OCI-LY3 (cell line): ENCODE measurements at regions not wholly inside any gene's neighbourhood (a gene's known extent, or its start where the extent isn't known, plus 50 kb on each side); places are given as distances from the start of the nearest gene placed in this dataset.

Experiments used
- H2AFZ ChIP-seq: fragments of 200-600, 300-600 bp; shearing (Covaris generic); 2 replicates; pipeline ENCODE4 v1.6.0; 2014; ENCODE audit warnings: antibody characterized with exemption, low read depth, low read length
- H3K27ac ChIP-seq: fragments of 200-600, 300-600 bp; sonication (generic); 2 replicates; pipeline ENCODE4 v1.5.1; 2014; ENCODE audit warnings: mild to moderate bottlenecking, low read length, moderate library complexity, mixed read lengths
- H3K27me3 ChIP-seq: fragments of 200-600, 300-600 bp; sonication (generic); 2 replicates; pipeline ENCODE4 v1.6.1; 2014; ENCODE audit warnings: low read depth, low read length, mixed read lengths
- H3K36me3 ChIP-seq: fragments of 200-600, 300-600 bp; sonication (generic); replicated peaks from 2 replicates; pipeline ENCODE3; 2014; ENCODE audit warnings: low read depth, low read length, mixed read lengths
- H3K4me1 ChIP-seq: fragments of 300-600, 200-600 bp; sonication (generic); 2 replicates; pipeline ENCODE4 v1.6.1; 2014; ENCODE audit warnings: low read length, mixed read lengths
- H3K4me2 ChIP-seq: fragments of 200-600, 300-600 bp; sonication (generic); 2 replicates; pipeline ENCODE4 v1.6.1; 2014; ENCODE audit warnings: low read length, mixed read lengths
- H3K4me3 ChIP-seq: fragments of 300-600, 200-600 bp; sonication (generic); 2 replicates; pipeline ENCODE4 v1.5.1; 2014; ENCODE audit warnings: antibody characterized with exemption, mild to moderate bottlenecking, low read length, moderate library complexity
- H3K79me2 ChIP-seq: fragments of 300-600, 200-600 bp; shearing (Covaris generic); 2 replicates; pipeline ENCODE4 v1.6.1; 2014; ENCODE audit warnings: mild to moderate bottlenecking, low read length, mixed read lengths
- H3K9ac ChIP-seq: fragments of 300-600, 200-600 bp; shearing (Covaris generic); 2 replicates; pipeline ENCODE4 v1.6.0; 2014; ENCODE audit warnings: mild to moderate bottlenecking, low read length, moderate library complexity
- H3K9me3 ChIP-seq: fragments of 200-600, 300-600 bp; shearing (Covaris generic); 2 replicates; pipeline ENCODE4 v1.6.1; 2014; ENCODE audit warnings: low read length, mixed read lengths; ENCODE audit not compliant: insufficient read depth
- H4K20me1 ChIP-seq: fragments of 200-600, 300-600 bp; sonication (generic); 2 replicates; pipeline ENCODE4 v1.6.1; 2016; ENCODE audit warnings: low read length, mixed read lengths; ENCODE audit not compliant: insufficient read depth
- CTCF ChIP-seq: fragments of 200-600, 300-600 bp; sonication (generic); IDR thresholded peaks from 2 replicates; pipeline ENCODE4 v1.5.1; 2014; ENCODE audit warnings: antibody characterized with exemption, low read length, low read depth
- EZH2phosphoT487 ChIP-seq: fragments of 200-600 bp; shearing (Covaris generic); IDR thresholded peaks from 2 replicates; pipeline ENCODE4 v1.6.1; 2018; ENCODE audit warnings: antibody characterized with exemption, mixed run types, low read depth

- no peaks in the 10 kb centered on the region for H3K36me3 ChIP-seq
- no peaks in the 10 kb centered on the region for H3K27me3 ChIP-seq
- no peak for TF ChIP-seq EZH2phosphoT487
- TF ChIP-seq CTCF: no peak
- no peak overlapping the region for H3K9ac ChIP-seq
- no peaks in the 10 kb centered on the region for H4K20me1 ChIP-seq
- no peak overlapping the region for H3K4me2 ChIP-seq
- H3K4me3 ChIP-seq: no peak overlapping the region
- H3K79me2 ChIP-seq: no peaks in the 10 kb centered on the region
- no peaks in the 10 kb centered on the region for H3K9me3 ChIP-seq
- peaks cover 7% of the 10 kb centered on the region for H3K4me1 ChIP-seq
- H3K27ac ChIP-seq: no peak overlapping the region
- H2AFZ ChIP-seq: no peak overlapping the region
Observed at GRCh38 chr1:81439046-81439823, 361.5 kb upstream of the ADGRL2 start.

- H3K9ac ChIP-seq: no peak overlapping the region
- H3K4me3 ChIP-seq: no peak overlapping the region
- H3K27ac ChIP-seq: no peak overlapping the region
- no peak overlapping the region for H2AFZ ChIP-seq
- no peaks in the 10 kb centered on the region for H3K9me3 ChIP-seq
- H3K4me2 ChIP-seq: no peak overlapping the region
- no peaks in the 10 kb centered on the region for H3K79me2 ChIP-seq
- H3K27me3 ChIP-seq: no peaks in the 10 kb centered on the region
- TF ChIP-seq CTCF (no peak), EZH2phosphoT487 (no peak)
- no peaks in the 10 kb centered on the region for H3K4me1 ChIP-seq
- H3K36me3 ChIP-seq: no peaks in the 10 kb centered on the region
- no peaks in the 10 kb centered on the region for H4K20me1 ChIP-seq
Observed at GRCh38 chr1:81437649-81438048, 363.1 kb upstream of the ADGRL2 start.

GRCh38 chr1:81437213-81437612, 363.5 kb upstream of the ADGRL2 start:
- Histone ChIP-seq H3K4me1 (no peaks in the 10 kb centered on the region), H4K20me1 (no peaks in the 10 kb centered on the region), H3K36me3 (no peaks in the 10 kb centered on the region), H3K9me3 (no peaks in the 10 kb centered on the region), H2AFZ (no peak overlapping the region), H3K4me2 (no peak overlapping the region), H3K9ac (no peak overlapping the region), H3K27me3 (0 out of 2 replicates have a peak, but pooled peaks cover 1% of the 10 kb centered on the region), H3K27ac (no peak overlapping the region), H3K4me3 (no peak overlapping the region), H3K79me2 (no peaks in the 10 kb centered on the region)
- TF ChIP-seq CTCF (no peak), EZH2phosphoT487 (no peak)

- H2AFZ ChIP-seq: no peak overlapping the region
- 0 out of 2 replicates have a peak, but pooled peaks cover 5% of the 10 kb centered on the region for H3K27me3 ChIP-seq
- no peaks in the 10 kb centered on the region for H3K4me1 ChIP-seq
- no peaks in the 10 kb centered on the region for H4K20me1 ChIP-seq
- H3K9me3 ChIP-seq: no peaks in the 10 kb centered on the region
- no peak overlapping the region for H3K9ac ChIP-seq
- no peak overlapping the region for H3K27ac ChIP-seq
- H3K4me3 ChIP-seq: no peak overlapping the region
- no peaks in the 10 kb centered on the region for H3K36me3 ChIP-seq
- no peaks in the 10 kb centered on the region for H3K79me2 ChIP-seq
- no peak for TF ChIP-seq CTCF
- TF ChIP-seq EZH2phosphoT487: no peak
- no peak overlapping the region for H3K4me2 ChIP-seq
Observed at GRCh38 chr1:81435175-81435574, 365.6 kb upstream of the ADGRL2 start.
